GM18498 (cell line): ENCODE measurements at regions not wholly inside any gene's neighbourhood (a gene's known extent, or its start where the extent isn't known, plus 50 kb on each side); places are given as distances from the start of the nearest gene placed in this dataset.
"Not testable (repeated sequence)": the region's sequence is repeated elsewhere in the genome, so short reads cannot be mapped to it uniquely, and the experiment has no call there.

Experiments used
- ATAC-seq: cut with Tn5 transposase; IDR thresholded peaks from one replicate; pipeline ENCODE4 v1.9.1; 2021; ENCODE audit warnings: mild to moderate bottlenecking, moderate library complexity; ENCODE audit not compliant: unreplicated experiment

- ATAC-seq, result not testable (repeated sequence)
Measured at GRCh38 chr5:34096033-34096432, 53.0 kb upstream of the C1QTNF3 start.

DNA sequence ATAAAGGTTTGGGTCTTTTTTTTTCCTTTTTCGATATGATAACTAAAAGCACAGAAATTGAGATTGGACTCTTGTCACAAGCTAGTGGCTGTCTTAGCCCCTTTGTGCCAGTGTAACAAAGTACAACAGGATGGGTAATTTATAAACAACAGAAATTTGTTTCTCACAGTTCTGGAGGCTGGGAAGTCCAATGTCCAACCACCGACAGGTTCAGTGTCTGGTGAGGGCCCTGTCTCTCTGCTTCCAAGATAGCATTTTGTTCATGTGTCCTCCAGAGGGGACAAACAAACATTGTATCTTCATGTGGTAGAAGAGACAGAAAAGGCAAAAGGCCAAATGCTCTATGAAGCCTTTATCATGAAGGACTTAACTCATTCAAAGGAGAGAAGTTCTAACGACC lies 56.9 kb upstream of the C1QTNF3 start:
- not testable (repeated sequence) for ATAC-seq

- not testable (repeated sequence) for ATAC-seq
Measured at GRCh38 chr5:34101567-34101966, 58.6 kb upstream of the C1QTNF3 start.

DNA sequence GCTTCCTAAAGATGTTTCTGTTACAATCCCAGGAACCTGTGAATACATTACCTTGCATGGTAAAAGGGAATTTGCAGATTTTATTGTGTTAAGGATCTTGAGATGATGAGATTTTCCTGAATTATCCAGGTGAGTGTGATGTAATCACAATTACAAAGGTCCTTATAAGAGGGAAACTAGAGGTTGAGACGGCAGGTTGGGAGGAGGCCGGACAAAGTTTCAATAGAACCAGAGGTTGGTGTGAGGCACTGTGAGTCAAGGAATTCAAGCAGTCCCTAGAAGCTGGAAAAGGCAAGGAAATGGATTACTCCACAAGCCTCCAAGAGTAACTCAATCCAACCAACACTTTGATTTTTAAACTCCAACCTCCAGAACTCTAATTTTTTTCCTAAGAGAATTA lies 65.9 kb upstream of the C1QTNF3 start:
- ATAC-seq, result not testable (repeated sequence)

DNA sequence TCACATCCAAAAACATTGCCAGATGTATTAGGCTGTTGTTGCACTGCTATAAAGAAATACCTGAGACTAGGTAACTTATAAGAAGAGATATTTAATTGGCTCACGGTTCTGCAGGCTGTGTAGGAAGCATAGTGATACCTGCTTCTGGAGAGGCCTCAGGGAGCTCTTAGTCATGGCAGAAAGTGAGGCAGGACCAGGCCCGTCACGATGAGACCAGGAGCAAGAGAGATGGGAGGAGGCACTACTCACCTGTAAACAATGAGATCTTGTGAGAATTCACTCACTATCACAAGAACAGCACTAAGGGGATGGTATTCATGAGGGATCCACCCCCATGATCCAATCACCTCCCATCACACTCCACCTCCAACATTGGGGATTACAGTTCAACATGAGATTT lies 81.3 kb upstream of the C1QTNF3 start:
- not testable (repeated sequence) for ATAC-seq

GRCh38 chr5:34125354-34125753 lies 82.3 kb upstream of the C1QTNF3 start:
- ATAC-seq, result peak; percentile 89

DNA sequence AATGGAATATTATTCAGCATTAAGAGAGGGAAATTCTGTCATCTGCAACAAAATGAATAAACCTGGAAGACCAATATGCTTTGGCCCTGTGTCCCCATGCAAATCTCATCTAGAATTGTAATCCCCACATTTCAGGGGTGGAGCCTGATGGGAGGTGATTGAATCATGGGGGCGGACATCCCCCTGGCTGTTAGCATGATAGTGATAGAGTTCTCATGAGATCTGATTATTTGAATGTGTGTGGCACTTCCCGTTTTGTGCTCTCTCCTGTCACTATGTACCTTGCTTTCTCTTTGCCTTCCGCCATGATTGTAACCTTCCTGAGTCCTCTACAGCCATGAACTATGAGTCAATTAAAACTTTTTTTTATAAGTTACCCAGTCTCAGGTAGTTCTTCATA lies 83.7 kb upstream of the C1QTNF3 start:
- ATAC-seq, result not testable (repeated sequence)

GRCh38 chr5:34127818-34128217 lies 84.8 kb upstream of the C1QTNF3 start:
- ATAC-seq, result not testable (repeated sequence)

DNA sequence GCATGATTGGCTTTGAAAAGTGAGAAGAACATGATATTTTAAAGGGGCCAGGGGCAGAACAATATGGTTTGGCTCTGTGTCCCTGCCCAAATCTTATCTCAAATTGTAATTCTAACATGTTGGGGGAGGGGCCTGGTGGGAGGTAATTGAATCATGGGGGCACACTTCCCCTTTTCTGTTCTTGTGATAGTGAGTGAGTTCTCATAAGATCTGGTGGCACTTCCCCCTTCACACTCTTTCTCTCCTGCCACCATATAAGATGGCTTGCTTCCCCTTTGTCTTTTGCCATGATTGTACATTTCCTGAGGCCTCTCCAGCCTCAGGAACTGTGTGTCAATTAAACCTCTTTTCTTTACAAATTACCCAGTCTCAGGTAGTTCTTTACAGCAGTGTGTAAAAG lies 85.9 kb upstream of the C1QTNF3 start:
- not testable (repeated sequence) for ATAC-seq

DNA sequence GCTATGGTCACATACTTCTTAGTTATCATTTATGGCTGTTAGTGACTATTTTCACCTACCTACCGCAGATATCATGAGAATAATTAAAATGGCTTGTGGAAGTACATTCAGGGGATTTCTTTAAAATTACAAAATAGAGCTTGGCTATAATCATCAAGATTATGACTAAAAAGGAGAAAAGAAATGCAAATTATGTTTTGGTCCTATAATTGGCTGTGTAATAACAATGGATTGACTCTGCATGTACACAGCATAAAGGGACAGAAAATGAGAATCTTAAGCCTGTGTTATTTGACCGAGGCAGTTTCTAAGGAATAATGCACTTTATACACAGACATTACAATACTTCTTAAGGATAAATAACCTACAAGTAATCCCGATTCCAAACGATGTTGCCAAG lies 112.0 kb upstream of the C1QTNF3 start:
- ATAC-seq, result not testable (repeated sequence)

- not testable (repeated sequence) for ATAC-seq
Measured at GRCh38 chr5:34156703-34157414, 113.8 kb upstream of the C1QTNF3 start.

DNA sequence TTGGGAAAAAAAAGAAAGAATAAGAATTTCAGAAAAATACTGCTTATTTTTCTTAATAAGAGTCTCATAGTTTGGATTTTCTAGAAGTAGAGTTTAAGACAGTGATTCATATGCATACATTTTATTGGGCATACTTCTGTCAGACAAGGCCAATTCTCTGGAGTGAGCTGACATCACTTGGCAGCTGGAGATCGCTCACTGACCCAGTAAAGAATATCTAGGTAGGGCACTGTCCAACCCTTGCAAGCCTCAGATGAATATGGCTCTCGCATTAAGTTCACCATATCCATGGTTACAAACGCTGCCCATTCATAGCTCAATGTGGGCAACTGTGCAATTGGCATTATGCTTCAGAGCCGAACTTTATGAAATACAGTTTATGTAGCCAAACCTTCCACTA lies 117.9 kb upstream of the C1QTNF3 start:
- not testable (repeated sequence) for ATAC-seq

- not testable (repeated sequence) for ATAC-seq
Measured at GRCh38 chr5:34171398-34171797, 128.4 kb upstream of the C1QTNF3 start.

- ATAC-seq, result not testable (repeated sequence)
Measured at GRCh38 chr5:34179453-34180190, 136.6 kb upstream of the C1QTNF3 start.

DNA sequence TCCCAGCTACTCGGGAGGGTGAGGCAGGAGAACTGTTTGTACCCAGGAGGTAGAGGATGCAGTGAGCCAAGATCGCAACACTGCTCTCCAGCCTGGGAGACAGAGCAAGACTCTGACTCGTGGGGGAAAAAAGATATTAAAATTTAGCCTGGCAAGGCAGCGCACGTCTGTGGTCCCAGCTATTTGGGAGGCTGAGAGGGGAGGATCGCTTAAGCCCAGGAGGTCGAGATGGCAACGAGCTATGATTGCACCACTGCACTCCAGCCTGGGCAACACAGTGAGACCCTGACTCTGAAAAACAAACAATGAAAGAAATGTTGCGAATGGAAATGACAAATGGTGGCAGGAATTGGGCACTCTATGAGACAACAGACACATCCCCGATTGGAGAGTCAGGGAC lies 137.2 kb upstream of the C1QTNF3 start:
- not testable (repeated sequence) for ATAC-seq

DNA sequence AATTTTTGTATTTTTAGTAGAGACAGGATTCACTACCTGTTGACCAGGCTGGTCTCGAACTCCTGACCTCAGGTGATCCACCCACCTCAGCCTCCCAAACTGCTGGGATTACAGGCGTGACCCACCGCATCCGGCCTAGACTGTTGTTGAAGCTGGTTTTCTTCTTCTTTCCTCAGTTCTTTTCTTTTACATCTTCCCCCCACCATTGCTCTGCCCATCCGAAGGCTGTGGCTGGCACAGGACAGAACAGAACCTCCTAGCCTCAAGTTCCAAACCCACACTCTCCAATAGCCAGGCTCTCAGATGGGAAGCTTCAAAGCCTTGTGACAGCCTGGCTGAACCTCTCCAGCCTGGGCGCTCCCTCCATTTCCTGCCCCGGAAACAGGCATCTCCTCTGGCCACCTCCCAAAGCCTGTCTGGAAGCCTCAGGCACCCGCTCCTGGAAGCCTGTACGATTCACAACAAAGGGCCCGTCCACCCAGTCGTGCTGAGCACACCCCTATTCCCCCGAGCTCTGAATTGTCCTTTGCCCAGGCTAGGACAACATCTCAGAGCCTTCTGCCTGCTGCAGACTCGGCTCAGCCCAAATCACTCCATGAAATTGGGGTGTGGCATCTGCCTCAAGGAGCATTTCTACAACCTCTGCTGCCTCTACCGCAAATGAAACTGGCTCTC lies 138.1 kb upstream of the C1QTNF3 start:
- ATAC-seq, result not testable (repeated sequence)

DNA sequence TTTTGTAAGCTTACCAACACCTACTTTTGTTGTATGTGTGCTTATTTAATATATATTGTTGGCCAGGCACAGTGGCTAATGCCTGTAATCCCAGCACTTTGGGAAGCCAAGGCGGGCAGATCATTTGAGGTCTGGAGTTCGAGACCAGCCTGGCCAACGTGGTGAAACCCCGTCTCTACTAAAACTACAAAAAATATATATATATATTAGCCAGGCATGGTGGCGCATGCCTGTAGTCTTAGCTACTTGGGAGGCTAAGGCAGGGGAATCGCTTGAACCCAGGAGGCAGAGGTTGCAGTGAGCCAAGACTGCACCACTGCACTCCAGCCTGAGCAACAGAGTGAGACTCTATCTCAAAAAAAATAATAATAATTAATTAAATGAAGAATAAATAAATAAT lies 142.0 kb upstream of the C1QTNF3 start:
- not testable (repeated sequence) for ATAC-seq

- not testable (repeated sequence) for ATAC-seq
Measured at GRCh38 chr5:34185572-34185971, 142.6 kb upstream of the C1QTNF3 start.

DNA sequence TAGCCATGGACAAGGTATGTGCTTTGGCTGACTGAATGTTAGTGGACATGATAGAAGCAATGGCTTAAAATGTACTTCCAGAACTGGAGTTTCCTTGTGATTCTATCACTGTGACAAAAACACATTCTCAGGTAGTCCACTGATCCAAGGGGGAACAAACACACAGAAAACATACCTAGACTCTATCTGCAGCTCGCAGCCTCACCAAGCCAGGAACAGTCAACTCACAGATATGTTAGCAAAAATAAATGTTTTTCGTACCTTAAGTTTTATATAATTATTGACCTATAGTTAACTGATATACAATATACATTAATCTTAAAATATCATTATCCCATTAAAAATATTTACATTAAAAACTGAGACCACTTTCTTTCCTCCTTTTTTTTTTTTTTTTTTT lies 143.1 kb upstream of the C1QTNF3 start:
- ATAC-seq, result not testable (repeated sequence)

DNA sequence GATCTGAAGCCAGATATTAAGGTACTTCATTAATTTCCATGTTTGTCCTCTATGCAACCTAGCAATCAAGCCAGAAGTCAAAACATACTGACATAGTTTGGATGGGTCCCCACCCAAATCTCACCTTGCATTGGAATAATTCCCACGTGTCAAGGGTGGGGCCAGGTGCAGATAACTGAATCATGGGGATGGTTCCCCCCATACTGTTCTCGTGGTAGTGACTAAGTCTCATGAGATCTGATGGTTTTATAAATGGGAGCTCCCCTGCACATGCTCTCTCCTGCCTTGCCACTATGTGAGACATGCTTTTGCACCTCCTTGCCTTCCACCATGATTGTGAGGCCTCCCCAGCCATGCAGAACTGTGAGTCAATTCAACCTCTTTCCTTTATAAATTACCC lies 143.9 kb upstream of the C1QTNF3 start:
- not testable (repeated sequence) for ATAC-seq

- not testable (repeated sequence) for ATAC-seq
Measured at GRCh38 chr5:34187441-34187840, 144.4 kb upstream of the C1QTNF3 start.
